HG02938 (cell line): ENCODE measurements at regions not wholly inside any gene's neighbourhood (a gene's known extent, or its start where the extent isn't known, plus 50 kb on each side); places are given as distances from the start of the nearest gene placed in this dataset.
"Not testable (repeated sequence)": the region's sequence is repeated elsewhere in the genome, so short reads cannot be mapped to it uniquely, and the experiment has no call there.

Experiments
- ATAC-seq: cut with Tn5 transposase; IDR thresholded peaks from one replicate; pipeline ENCODE4 v1.9.1; 2021; ENCODE audit warnings: mild to moderate bottlenecking, moderate library complexity; ENCODE audit not compliant: unreplicated experiment

DNA sequence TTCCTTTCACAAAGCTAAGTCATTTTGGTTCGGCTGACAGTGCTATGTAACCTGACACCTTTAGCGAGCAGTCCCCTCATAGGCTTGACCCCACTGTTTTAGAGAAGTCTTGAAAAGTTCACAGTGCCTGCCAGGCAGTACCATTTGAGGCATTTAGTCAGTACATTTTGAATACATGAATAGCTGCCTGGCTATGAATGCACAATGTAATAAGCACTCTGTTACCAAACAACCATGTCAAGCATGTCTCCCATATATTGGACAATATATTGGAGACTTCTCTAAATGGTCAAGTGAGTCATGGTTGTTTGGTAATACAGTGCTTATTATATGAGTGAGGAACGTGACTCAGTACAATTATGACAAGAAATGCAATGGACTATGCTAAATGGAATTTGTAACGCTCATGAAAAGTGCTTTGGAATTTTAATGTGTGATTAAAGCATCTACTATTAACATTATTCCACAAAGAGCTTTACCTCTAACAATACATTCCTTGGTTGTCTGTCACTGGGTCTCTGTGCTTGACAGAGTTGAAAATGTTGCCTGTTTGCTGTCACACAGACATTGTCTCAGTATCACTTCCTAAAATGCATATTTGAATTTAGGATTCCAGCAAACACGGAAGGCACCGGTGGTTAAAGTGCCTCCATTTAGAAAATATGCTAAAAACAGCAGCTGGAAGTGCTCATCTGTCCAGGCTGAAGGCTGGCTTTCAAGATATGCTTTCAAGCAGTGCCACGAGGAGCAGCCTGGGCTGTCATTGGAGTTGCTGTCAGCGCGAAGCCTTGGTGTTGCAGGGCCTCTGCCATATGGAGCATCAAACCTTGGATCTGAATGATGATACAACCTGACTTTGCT lies 458.6 kb downstream of the FBXO15 start:
- ATAC-seq, result peak; percentile 73

DNA sequence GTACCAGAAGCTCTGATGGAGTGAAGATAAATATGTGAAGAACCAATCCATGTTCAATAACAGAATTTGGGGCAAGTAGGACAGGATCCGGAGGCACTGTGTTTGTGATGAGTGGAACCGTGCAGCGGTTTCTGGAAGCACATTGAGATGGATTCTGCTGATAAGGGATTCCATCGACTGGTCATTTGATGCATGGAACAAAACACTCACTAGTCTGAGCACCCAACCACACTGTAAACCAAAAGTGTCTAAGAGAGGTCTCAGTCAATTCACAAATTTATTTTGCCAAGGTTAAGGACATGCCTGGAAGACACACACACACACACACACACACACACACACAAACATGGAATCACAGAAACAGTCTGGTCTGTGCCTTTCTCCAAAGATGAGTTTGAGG lies 459.5 kb downstream of the FBXO15 start:
- ATAC-seq, result no peak

DNA sequence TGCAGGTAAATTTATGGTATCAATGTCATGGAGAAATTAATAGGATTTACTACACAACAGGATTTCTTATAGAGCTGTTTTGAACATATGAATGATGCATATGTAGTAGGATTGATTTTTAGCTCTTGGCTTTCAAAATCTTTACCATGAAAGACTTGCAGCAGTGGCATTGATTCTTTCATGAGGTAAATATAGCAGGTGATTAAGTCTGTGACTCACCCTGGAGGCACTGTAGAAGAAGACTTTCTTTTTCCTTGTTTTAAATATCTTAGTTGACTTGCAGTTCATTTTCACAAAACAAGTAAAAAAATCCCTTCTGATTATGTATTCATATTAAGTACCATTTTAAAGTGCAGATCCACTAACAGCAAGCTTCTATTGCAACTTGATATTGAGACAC lies 463.0 kb downstream of the FBXO15 start:
- ATAC-seq, result no peak

DNA sequence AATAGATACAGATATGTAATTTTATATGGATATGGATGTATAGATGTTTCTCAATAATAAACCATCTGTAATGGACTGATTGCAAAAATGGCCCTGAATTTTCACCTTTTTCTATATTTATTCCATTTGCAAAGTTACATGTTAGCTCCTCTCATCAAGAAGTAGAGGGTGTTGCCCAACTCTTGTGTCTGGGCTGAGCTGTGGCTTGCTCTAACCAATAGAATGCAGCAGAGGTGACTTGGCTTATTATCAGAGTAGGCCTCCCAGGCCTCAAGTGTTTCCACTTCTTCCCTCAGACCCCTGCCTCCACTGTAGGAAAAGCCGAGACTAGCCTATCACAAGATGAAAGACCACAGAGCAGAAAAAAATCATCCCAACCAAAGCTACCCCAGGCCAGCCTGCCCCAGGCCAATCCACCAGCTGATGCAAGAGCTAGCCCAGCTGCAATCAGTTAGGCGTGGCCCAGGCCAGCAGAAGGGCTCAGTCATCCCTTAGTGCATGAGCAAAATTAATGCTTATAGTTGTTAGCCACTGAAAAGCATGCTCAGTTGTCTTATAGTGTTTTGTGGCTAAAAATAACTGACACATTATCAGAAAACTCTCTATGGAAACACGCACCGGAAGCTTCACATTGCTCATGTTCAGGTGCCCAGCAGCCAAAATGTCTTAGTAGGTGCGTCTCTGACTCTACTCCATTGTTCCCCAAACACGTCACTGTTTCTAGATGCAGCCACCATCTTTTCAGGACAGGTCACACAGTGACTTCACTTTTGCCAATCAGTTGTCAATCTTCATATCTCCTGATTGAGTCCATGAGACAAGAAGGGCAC lies 464.0 kb downstream of the FBXO15 start:
- peak; percentile 39 for ATAC-seq

DNA sequence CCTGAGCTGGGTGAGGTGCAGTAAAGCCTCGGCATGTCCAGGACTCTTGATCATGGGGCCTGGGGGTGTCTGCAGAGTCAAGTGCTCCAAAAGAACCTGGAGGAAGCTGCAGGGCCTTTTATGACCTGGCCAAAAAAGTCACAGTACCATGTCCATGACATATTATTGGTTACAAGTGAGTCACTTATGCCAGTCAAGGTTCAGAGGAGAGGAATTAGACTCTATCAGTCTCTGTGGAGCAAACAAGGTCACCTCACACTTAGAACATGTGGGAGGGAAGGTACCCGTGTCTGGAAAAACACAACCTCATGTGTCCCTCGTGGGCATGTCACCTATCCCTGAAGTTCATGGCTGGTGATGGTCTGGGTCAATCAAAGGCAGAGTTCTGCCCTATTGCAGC lies 465.7 kb downstream of the FBXO15 start:
- ATAC-seq, result no peak

DNA sequence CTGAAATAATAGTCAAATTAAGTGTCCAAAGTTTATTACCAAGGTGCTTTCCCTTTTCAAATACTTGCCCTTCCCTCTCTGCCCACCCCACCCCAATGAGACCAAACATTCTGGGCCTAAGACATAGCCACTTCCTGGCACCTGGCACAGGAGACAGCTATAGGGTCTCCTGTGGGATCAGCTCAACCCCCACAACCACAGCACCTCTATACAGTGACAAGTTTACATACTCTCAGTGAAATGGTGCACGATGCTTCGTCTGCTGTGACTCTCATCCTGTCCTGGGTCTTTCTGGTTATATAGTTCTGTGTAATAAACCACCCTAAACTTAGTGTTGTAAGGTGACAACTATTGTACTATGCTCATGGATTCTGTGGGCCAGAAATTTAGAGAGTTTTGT lies 466.2 kb downstream of the FBXO15 start:
- ATAC-seq, result no peak

DNA sequence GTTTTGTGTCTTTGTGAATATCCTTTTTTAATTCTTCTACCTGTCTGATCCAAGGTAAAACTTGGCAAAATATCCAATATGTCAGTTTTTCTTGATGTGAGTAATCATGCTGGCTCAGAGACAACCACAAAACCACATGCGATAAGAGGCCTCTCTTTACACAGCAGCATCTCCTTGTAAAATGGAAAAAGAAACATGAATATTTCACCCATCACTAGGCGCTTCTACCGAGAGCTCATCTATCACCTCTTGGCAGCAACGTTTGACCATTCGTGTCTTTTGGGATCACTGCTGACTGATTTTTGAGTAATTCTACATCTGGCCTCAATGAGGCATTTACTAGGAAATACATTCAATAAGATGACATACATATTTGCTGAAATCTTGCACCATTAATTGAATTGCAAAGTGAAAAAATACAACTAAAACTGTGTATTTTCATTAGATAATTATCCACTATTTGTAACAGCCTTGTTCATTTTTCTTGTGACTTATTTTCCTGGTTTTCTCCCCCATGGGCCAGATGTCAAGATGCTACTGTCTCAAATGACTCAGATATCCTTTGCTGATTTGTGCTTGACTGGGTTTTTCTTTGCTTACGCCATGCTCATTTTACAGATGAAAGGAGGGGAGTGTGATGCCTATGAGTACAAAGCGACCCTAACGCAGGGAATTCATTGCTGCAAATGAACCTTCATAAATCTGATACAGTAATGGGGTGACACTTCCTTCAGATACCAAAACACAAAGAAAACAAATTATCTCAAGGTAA lies 467.5 kb downstream of the FBXO15 start:
- no peak for ATAC-seq

DNA sequence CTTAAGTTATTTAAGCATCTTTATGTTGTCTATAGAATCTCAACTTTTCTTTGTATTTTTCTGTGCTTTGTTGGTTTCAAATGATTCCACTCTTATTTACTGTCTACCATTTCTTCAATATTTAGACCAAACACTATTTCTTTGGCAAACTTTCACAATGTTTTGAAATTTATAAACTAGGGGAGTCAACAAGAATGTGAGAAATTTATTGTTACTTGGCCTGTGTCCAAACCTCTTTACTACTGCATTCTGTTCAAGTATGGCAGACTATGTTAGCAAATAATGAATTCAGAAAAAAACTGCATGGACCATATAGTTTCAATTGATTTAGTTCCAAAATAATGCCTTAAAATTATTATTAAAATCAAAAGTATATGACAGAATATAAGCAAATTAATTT lies 470.2 kb downstream of the FBXO15 start:
- no peak for ATAC-seq

DNA sequence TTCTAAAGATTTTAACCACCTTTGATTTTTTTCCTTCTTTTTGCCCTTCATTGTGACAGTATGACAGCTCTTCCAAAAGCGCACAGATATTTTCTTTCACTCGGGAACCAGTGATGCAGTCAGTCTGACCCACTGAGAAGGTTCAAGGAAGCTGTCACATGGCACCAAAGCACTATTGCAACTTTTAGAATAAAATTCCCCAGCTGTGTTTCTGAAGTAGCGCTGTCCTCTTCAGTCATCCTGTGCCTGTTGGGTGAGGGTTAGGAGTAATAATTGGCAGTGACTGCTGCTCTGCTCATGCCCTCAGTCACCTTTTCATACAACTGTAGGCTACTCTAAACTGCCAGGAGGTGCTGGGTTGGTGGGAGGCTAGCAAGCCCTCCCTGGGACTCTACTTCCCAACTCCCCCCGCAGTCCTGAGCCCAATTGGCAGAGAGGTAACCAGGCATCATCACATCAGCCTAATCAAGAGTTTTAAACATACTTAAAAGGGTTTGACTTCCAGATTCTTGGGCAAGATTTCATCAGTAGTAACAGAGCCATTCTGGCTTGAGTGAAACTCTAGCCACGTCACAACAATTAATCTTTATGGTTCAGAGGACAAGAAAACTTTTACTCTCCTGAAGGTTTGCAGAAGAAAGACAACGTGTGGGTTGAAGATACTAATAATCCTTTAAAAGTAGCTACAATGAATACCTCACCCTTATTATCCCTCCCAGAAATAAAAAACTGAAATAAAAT lies 473.3 kb downstream of the FBXO15 start:
- no peak for ATAC-seq

DNA sequence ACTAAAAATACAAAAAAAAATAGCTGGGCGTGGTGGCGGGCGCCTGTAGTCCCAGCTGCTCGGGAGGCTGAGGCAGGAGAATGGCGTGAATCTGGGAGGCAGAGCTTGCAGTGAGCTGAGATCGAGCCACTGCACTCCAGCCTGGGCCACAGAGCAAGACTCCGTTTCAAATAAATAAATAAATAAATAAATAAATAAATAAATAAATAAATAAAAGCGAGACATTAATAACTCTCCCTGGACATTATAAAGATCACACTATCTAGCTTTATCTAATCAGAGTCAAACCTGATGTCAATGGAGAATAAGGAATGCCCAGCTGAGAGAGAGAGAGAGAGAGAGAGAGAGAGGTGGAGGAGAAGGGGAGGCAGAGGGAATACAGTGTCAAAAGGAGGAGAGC lies 476.2 kb downstream of the FBXO15 start:
- not testable (repeated sequence) for ATAC-seq

DNA sequence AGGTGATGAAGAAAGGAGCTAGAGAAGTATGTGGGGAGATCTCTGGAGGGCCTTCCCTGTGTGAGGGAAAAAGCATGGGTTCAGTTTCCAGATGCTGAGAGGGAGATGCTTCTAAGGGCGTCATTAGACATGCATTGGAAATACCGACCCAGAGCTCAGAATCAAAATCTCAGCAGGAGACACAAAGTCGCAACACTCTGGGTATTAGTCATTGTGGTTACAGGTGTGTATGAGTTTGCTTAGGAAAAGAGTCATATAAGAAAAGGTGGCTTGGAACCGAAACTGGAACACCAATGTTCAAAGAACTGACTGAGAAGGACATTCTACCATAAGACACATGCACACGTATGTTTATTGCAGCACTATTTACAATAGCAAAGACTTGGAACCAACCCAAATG lies 477.1 kb downstream of the FBXO15 start:
- ATAC-seq, result peak; percentile 85

DNA sequence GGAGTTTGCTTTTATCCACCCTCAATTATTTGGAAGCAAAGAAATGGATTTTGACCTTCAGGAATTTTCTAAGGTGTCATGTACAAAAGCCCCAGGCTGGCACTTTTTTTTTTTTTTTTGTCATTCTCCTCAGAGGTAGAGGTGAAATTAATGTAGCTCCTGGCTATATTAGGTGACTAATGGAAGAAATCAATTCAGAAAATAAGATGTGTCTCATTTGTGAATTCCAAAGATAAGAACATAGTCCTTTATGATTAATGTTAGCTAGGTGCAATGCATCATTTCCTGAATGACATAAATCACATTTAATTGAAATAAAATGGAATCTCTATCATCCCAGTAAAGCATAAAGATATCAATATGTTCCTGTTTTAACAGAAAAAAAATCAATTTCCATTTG lies 477.6 kb downstream of the FBXO15 start:
- ATAC-seq, result no peak

DNA sequence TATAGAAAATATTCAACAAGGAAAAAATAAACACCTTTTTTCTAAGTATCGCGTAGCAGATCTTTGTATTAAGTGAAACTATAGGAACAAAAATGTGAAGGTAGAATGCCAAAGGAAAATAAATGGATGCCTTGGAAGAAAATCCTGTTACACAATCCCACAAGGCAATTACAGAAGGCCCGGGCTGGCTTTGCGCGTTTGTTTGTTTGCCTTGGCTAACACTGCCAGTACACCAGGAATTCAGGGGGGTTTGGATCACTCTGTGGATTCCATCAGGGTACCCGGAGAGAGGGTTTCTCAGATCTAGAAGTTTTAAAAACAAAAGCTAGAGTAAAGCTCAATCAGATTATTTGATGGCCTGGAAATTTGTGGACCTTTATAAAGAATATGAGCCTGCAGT lies 478.3 kb downstream of the FBXO15 start:
- ATAC-seq, result no peak

DNA sequence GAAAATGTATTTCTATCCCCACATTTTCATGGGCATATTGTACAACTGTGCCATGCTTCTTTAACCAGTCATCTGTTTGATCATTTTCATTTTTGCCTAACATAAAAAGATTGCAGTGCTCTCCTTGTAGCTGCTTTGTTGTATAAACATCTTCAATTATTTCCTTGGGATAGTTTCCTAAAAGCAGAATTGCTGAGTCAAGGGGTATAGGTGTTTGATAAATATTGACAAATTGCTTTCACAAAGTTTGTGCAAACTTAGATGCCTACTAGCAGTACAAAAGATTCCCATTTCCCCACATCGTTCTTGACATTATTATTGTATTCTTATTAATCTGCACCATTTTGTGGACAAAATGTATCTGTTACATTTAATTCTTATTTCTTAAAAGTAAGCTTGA lies 479.6 kb downstream of the FBXO15 start:
- ATAC-seq, result no peak

DNA sequence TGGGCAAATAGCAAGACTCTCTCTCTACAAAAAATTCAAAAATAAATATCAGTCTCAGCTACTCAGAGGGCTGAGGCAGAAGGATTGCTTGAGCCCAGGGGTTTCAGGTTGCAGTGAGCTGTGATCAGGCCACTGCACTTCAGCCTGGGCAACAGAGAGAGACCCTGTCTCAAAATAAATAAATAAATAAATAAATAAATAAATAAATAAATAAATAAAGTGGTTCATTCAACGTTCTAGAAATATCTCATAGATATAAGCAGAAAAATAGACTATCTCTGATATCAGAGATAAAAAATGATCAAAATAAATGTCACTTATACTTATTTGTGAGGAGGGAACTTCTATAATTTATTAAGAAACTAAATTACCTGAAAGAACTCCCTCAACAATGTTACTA lies 480.9 kb downstream of the FBXO15 start:
- ATAC-seq, result no peak

DNA sequence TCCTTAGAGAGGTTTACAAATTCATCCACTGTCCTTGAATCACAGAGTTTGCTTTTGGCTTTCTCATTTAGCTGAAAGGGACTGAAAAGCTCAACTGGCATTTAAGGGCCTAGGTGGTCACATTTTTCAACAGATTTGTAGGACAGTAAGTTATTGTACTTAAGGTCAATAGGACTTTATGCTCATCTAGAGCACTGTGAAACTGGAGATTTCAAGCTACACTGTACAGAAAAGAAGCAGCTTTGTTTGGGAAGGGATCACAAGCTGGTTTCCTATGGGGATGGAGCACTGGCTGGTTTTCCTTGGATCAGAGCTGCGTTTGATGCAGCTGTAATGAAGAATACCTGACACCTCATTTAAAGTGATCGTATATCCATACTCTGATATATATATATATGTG lies 482.7 kb downstream of the FBXO15 start:
- ATAC-seq, result no peak

DNA sequence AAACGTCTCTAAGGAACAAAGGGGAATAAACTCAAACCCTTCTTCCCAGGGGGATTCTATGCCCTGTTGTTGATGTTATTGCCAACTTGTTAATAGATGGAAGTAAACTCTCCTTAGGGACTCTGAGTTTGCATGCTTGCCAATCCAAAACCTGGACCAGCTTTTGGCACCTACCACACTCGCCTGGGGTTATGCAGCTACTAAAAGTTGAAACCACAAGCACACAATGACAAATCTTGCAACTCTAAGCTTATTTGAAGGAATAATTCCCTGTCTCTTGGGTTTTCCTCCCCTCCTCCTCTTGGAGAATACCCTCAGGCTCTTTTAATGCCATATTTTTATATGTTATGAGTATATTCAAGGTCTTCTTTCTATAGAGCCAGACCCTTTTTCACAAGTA lies 484.1 kb downstream of the FBXO15 start:
- ATAC-seq, result no peak

DNA sequence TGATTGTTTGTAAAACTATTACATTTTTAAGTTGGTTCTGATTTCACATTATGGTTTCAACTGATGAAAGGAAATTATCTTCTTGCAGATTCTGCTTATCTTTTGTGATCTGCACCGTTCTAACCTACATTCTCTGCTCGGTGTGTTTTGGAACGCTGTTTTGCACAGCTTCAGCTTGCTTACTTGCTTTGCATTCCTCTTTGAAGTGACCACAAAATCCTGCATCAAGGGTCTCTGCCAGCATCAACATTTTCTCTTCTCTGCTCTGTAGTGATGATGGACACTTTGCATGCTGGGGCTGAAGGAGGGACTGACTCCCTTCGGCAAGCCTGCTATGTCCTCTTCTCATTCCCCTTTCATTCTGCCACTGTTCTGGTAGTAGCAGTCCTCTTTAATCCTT lies 485.2 kb downstream of the FBXO15 start:
- ATAC-seq, result no peak

DNA sequence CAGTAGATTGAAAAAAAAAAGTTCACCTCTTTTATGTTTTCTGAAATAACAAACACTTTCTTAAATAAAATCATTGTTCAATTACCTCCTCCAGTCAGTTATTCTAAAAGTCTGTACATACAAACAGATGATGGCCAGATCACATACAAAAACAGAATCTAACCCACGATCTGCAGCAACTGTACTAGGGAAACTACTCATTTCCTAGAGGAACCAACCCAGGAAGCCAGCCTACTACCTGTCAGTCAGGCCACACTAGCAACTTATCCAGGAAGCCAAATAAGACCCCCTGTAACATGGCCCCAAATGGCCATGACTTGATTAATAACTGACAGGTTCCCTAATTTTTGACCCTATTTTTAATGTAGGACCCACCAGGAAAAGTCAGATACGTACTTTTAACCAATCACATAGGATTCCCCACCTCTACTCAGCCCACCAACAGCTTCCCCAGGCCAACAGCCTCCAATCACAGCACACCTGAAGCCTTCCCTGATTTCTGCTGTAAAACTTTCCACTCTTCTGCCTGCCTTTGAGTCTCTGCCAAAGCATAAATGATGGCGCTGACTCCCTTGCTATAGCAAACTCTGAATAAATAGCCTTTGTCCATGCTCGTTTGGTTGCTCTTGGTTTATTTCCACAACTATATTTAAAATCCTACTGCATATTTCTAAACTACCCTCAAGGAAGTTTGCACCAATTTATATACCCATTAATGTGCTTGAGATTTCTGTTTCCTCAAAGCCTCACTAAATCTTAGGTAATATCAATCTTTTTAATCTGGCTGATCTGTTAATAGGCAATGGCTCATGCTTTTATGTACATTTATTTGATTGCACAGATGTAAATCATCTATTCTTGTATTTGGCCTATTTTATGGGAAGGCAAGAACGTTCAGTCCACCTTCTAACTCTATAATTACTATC lies 486.4 kb downstream of the FBXO15 start:
- no peak for ATAC-seq

DNA sequence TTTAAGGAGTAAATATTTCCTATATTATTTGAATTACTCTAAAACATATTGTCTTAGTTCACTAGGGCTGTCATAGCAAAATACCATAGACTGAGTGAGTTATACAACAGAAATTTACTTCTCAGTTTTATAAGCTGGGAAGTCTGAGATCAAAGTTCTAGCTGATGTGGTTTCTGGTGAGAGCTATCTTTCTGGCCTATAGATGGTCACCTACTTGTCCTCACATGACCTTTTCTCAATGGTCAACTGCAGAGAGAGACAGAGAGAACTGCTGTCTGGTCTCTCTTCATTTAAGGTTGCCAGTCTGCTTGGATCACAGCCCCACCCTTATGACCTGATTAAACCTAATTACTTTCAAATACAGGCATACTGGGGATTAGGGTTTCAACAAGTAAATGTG lies 490.9 kb downstream of the FBXO15 start:
- no peak for ATAC-seq
